Spleen (tissue), 11 donors: ENCODE measurements at regions not wholly inside any gene's neighbourhood (a gene's known extent, or its start where the extent isn't known, plus 50 kb on each side); places are given as distances from the start of the nearest gene placed in this dataset.

Experiments
- DNase-seq: peaks from one replicate; pipeline ENCODE4 v3.0.0-alpha.2; 2020
- H3K27ac ChIP-seq, 8 donors: fragments of 200-600 bp; sonication (generic) in 7 of 8; 1 replicate in 4 of 8; 2 replicates in 4 of 8; pipeline versions ENCODE4 v1.5.0 to v1.8.0; 2016 to 2021; ENCODE audit warnings: inconsistent platforms in 4 of 8, mild to moderate bottlenecking in 4 of 8, moderate library complexity in 1 of 8
- H3K27me3 ChIP-seq, 7 donors: fragments of 200-600 bp; sonication (generic) in 6 of 7; replicated peaks in 1 of 7; 1 replicate in 4 of 7; 2 replicates in 3 of 7; pipeline versions ENCODE4 v1.5.0 to v1.8.0; 2016 to 2021; ENCODE audit warnings: inconsistent platforms in 3 of 7, mild to moderate bottlenecking in 1 of 7
- H3K36me3 ChIP-seq, 6 donors: fragments of 200-600 bp; sonication (generic) in 5 of 6; 1 replicate in 4 of 6; 2 replicates in 2 of 6; pipeline versions ENCODE4 v1.5.0 to v1.8.0; 2016 to 2021; ENCODE audit warnings: inconsistent platforms in 2 of 6
- H3K4me1 ChIP-seq, 6 donors: fragments of 200-600 bp; sonication (generic) in 5 of 6; 1 replicate in 3 of 6; 2 replicates in 3 of 6; pipeline versions ENCODE4 v1.5.0 to v1.8.0; 2016 to 2021; ENCODE audit warnings: inconsistent platforms in 3 of 6
- H3K4me3 ChIP-seq, 8 donors: fragments of 200-600 bp; sonication (generic) in 7 of 8; 1 replicate in 4 of 8; 2 replicates in 4 of 8; pipeline versions ENCODE4 v1.5.0 to v1.8.0; 2016 to 2021; ENCODE audit warnings: inconsistent platforms in 4 of 8, mild to moderate bottlenecking in 4 of 8, moderate library complexity in 2 of 8
- H3K9me3 ChIP-seq, 8 donors: fragments of 200-600 bp; sonication (generic) in 7 of 8; 1 replicate in 4 of 8; 2 replicates in 4 of 8; pipeline versions ENCODE4 v1.5.0 to v1.8.0; 2016 to 2021; ENCODE audit warnings: inconsistent platforms in 4 of 8
- CTCF ChIP-seq, 11 experiments: fragments of 200-600 bp in 7 of 11; fragments of 450-650 bp in 4 of 11; sonication (generic) in 4 of 11; IDR thresholded peaks in 8 of 11; conservative IDR thresholded peaks in 3 of 11; 1 replicate in 7 of 11; 2 replicates in 4 of 11; pipeline versions ENCODE4 v1.4.0 to v1.8.0; 2016 to 2021; ENCODE audit warnings: antibody characterized with exemption in 11 of 11, inconsistent platforms in 4 of 11, mild to moderate bottlenecking in 1 of 11
- POLR2A ChIP-seq, 3 donors: fragments of 450-650 bp; IDR thresholded peaks; one replicate each; pipeline ENCODE4 v1.5.1; 2017; ENCODE audit warnings: antibody characterized with exemption in 3 of 3, mild to moderate bottlenecking in 1 of 3
- POLR2AphosphoS5 ChIP-seq, 3 donors: sonication (generic); formaldehyde crosslinking; IDR thresholded peaks; one replicate each; pipeline ENCODE4 v1.5.1; 2017; ENCODE audit warnings: antibody characterized with exemption in 3 of 3
- WGBS, 5 donors: extraction: QIAGEN DNeasy Blood & Tissue Kit in 3 of 5; methylation state at CpG; one replicate each; pipeline versions ENCODE4 v1.1.5 to v1.1.7; 2013 to 2018; 5-methylcytosine and 5-hydroxymethylcytosine counted together
- intact Hi-C: fragments of 100-400 bp; cut with DNase I; formaldehyde crosslinking; loops from one replicate; pipeline ENCODE4 v1.15.0; 2023; ENCODE audit warnings: low total_unique reads
- donor health status: healthy with polysubstance abuse.
- donor health status: DM: no; HTN: no; CAD: no; lungs with moderate emphysema.
- donor health status: DM: no; HTN: no; CAD: no.
- donor health status: Bipolar disorder and iron deficiency.
- donor health status: healthy.
- donor health status: DM: no; HTN: no; CAD: no.
- donor health status: DM: yes; HTN: yes; CAD: no.

- Histone ChIP-seq H3K27me3 (no peaks in the 10 kb centered on the region), H3K9me3 (no peaks in the 10 kb centered on the region), H3K36me3 (no peaks in the 10 kb centered on the region), H3K4me3 (no peak overlapping the region), H3K27ac (no peak overlapping the region), H3K4me1 (no peaks in the 10 kb centered on the region)
- DNase-seq: no peak
- TF ChIP-seq POLR2AphosphoS5 (IDR thresholded peaks at IDR 0.05) (no peak), CTCF (IDR thresholded peaks at IDR 0.05 in 8 of 11, conservative IDR thresholded peaks at IDR 0.05 in 3 of 11) (no peak), POLR2A (IDR thresholded peaks at IDR 0.05) (no peak)
- WGBS, 5 donors: 79 to 87% (median 82%) methylated on average over 4 of the region's 4 CpGs
- intact Hi-C loops: no loop called here
These were observed 759.5 kb upstream of the TBX3 start for GRCh38 chr12:115443351-115443938.

DNA sequence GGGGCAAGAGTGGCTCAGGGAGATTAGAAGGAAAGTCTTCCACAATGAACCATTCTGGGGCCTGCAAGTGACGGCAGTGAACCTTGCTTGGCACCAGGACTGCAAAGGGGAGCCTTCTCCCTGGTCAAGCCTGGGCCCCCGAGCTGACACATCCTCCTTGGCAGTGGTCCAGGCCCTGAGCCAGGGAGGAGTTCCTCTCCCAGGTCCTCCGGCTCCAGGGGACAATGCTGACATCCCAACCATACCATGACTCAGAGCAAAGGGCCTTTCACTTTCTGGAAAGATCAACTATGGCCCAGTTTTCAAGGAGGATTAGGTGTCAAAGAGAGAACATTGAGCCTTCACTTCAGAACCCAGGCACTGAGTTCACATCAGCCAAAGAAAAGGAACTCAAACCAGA is 756.5 kb upstream of the TBX3 start:
- WGBS, 5 donors: 34 to 48% (median 44%) methylated on average over 3 of the region's 3 CpGs
- Histone ChIP-seq H3K27me3 (no peaks in the 10 kb centered on the region), H3K27ac (no peak overlapping the region), H3K4me1 (no peaks in the 10 kb centered on the region), H3K9me3 (no peaks in the 10 kb centered on the region), H3K36me3 (no peaks in the 10 kb centered on the region), H3K4me3 (no peak overlapping the region)
- DNase-seq: no peak
- intact Hi-C loops: no loop called here
- no peak for TF ChIP-seq POLR2A (IDR thresholded peaks at IDR 0.05)
- no peak for TF ChIP-seq CTCF (IDR thresholded peaks at IDR 0.05 in 8 of 11, conservative IDR thresholded peaks at IDR 0.05 in 3 of 11)
- no peak for TF ChIP-seq POLR2AphosphoS5 (IDR thresholded peaks at IDR 0.05)

- Histone ChIP-seq H3K9me3 (no peaks in the 10 kb centered on the region), H3K36me3 (no peaks in the 10 kb centered on the region), H3K27ac (no peak overlapping the region), H3K4me3 (no peak overlapping the region), H3K27me3 (no peaks in the 10 kb centered on the region), H3K4me1 (no peaks in the 10 kb centered on the region)
- intact Hi-C loops: no loop called here
- 60 to 76% (median 63%) methylated on average over 2 of the region's 2 CpGs for WGBS, 5 donors
- TF ChIP-seq POLR2AphosphoS5 (IDR thresholded peaks at IDR 0.05) (no peak), CTCF (IDR thresholded peaks at IDR 0.05 in 8 of 11, conservative IDR thresholded peaks at IDR 0.05 in 3 of 11) (no peak), POLR2A (IDR thresholded peaks at IDR 0.05) (no peak)
- no peak for DNase-seq
These were observed 755.1 kb upstream of the TBX3 start for GRCh38 chr12:115439008-115439601.

GRCh38 chr12:115438314-115438713 is 754.3 kb upstream of the TBX3 start:
- TF ChIP-seq POLR2A (IDR thresholded peaks at IDR 0.05): no peak
- no peak for TF ChIP-seq POLR2AphosphoS5 (IDR thresholded peaks at IDR 0.05)
- TF ChIP-seq CTCF (IDR thresholded peaks at IDR 0.05 in 8 of 11, conservative IDR thresholded peaks at IDR 0.05 in 3 of 11): no peak
- no peak overlapping the region for H3K27ac ChIP-seq
- no peaks in the 10 kb centered on the region for H3K9me3 ChIP-seq
- intact Hi-C loops: no loop called here
- H3K4me1 ChIP-seq: no peaks in the 10 kb centered on the region
- H3K36me3 ChIP-seq: no peaks in the 10 kb centered on the region
- H3K27me3 ChIP-seq: no peaks in the 10 kb centered on the region
- DNase-seq: no peak
- 48 to 83% (median 76%) methylated on average over 4 of the region's 4 CpGs for WGBS, 5 donors
- H3K4me3 ChIP-seq: no peak overlapping the region
